ENCODE measurements at regions not wholly inside any gene's neighbourhood (a gene's known extent, or its start where the extent isn't known, plus 50 kb on each side); places are given as distances from the start of the nearest gene placed in this dataset.

GRCh38 chr16:52773026-52773425 is 226.1 kb upstream of the TOX3 start:
- no peaks in the 10 kb centered on the region for H3K79me2 ChIP-seq (ENCODE audit: control insufficient read depth, low read length)
- no peak overlapping the region for H3K4me3 ChIP-seq (ENCODE audit: low read length)
- no peaks in the 10 kb centered on the region for H3F3A ChIP-seq (ENCODE audit: control insufficient read depth, insufficient read depth)
- TF ChIP-seq CTCF (IDR thresholded peaks at IDR 0.05; ENCODE audit: low read depth, low read length, poor library complexity, severe bottlenecking) (no peak), EZH2phosphoT487 (IDR thresholded peaks at IDR 0.05; ENCODE audit: borderline replicate concordance, low read length) (no peak)
- no peaks in the 10 kb centered on the region for H3K9me2 ChIP-seq (replicated peaks; ENCODE audit: control insufficient read depth, low read length)
- H3K9me3 ChIP-seq (ENCODE audit: control insufficient read depth, insufficient read depth, low read length), result no peaks in the 10 kb centered on the region
- H3K36me3 ChIP-seq (ENCODE audit: control insufficient read depth, low read length), result no peaks in the 10 kb centered on the region
- no peaks in the 10 kb centered on the region for H4K20me1 ChIP-seq (ENCODE audit: control insufficient read depth, insufficient read depth, low read depth, low read length)
- H3K4me2 ChIP-seq (ENCODE audit: low read length), result no peak overlapping the region
- H3K4me1 ChIP-seq (ENCODE audit: control insufficient read depth, low read length), result no peaks in the 10 kb centered on the region
- H3K27ac ChIP-seq (ENCODE audit: low read depth, low read length), result no peak overlapping the region
- H3K27me3 ChIP-seq (ENCODE audit: control insufficient read depth, low read length), result no peaks in the 10 kb centered on the region

- no peak overlapping the region for H3K4me3 ChIP-seq (ENCODE audit: low read length)
- H3K36me3 ChIP-seq (ENCODE audit: control insufficient read depth, low read length), result no peaks in the 10 kb centered on the region
- H3K27me3 ChIP-seq (ENCODE audit: control insufficient read depth, low read length), result no peaks in the 10 kb centered on the region
- H4K20me1 ChIP-seq (ENCODE audit: control insufficient read depth, insufficient read depth, low read depth, low read length), result no peaks in the 10 kb centered on the region
- no peak overlapping the region for H3K27ac ChIP-seq (ENCODE audit: low read depth, low read length)
- H3K9me3 ChIP-seq (ENCODE audit: control insufficient read depth, insufficient read depth, low read length), result no peaks in the 10 kb centered on the region
- H3F3A ChIP-seq (ENCODE audit: control insufficient read depth, insufficient read depth), result no peaks in the 10 kb centered on the region
- H3K79me2 ChIP-seq (ENCODE audit: control insufficient read depth, low read length), result no peaks in the 10 kb centered on the region
- TF ChIP-seq CTCF (IDR thresholded peaks at IDR 0.05; ENCODE audit: low read depth, low read length, poor library complexity, severe bottlenecking), result no peak
- no peak for TF ChIP-seq EZH2phosphoT487 (IDR thresholded peaks at IDR 0.05; ENCODE audit: borderline replicate concordance, low read length)
- H3K4me1 ChIP-seq (ENCODE audit: control insufficient read depth, low read length), result no peaks in the 10 kb centered on the region
- H3K9me2 ChIP-seq (replicated peaks; ENCODE audit: control insufficient read depth, low read length), result no peaks in the 10 kb centered on the region
- H3K4me2 ChIP-seq (ENCODE audit: low read length), result no peak overlapping the region
These were observed 223.9 kb upstream of the TOX3 start for GRCh38 chr16:52770828-52771227.

GRCh38 chr16:52758473-52758855 is 211.5 kb upstream of the TOX3 start:
- Histone ChIP-seq H3K27ac (ENCODE audit: low read depth, low read length) (no peak overlapping the region), H3K4me2 (ENCODE audit: low read length) (no peak overlapping the region), H3K27me3 (ENCODE audit: control insufficient read depth, low read length) (no peaks in the 10 kb centered on the region), H3K9me3 (ENCODE audit: control insufficient read depth, insufficient read depth, low read length) (no peaks in the 10 kb centered on the region; the same call in 1 of the 2 replicates), H3K4me3 (ENCODE audit: low read length) (no peak overlapping the region), H3F3A (ENCODE audit: control insufficient read depth, insufficient read depth) (no peaks in the 10 kb centered on the region), H3K9me2 (replicated peaks; ENCODE audit: control insufficient read depth, low read length) (no peaks in the 10 kb centered on the region), H4K20me1 (ENCODE audit: control insufficient read depth, insufficient read depth, low read depth, low read length) (no peaks in the 10 kb centered on the region), H3K79me2 (ENCODE audit: control insufficient read depth, low read length) (no peaks in the 10 kb centered on the region), H3K4me1 (ENCODE audit: control insufficient read depth, low read length) (no peaks in the 10 kb centered on the region), H3K36me3 (ENCODE audit: control insufficient read depth, low read length) (no peaks in the 10 kb centered on the region)
- TF ChIP-seq EZH2phosphoT487 (IDR thresholded peaks at IDR 0.05; ENCODE audit: borderline replicate concordance, low read length) (no peak), CTCF (IDR thresholded peaks at IDR 0.05; ENCODE audit: low read depth, low read length, poor library complexity, severe bottlenecking) (no peak)
